HEK293T (cell line): ENCODE measurements at regions not wholly inside any gene's neighbourhood (a gene's known extent, or its start where the extent isn't known, plus 50 kb on each side); places are given as distances from the start of the nearest gene placed in this dataset.

ENCODE experiments used
- HDGF ChIP-seq: fragments of 450-650 bp; IDR thresholded peaks from 2 replicates; pipeline ENCODE4 v1.6.1; 2017; ENCODE audit warnings: antibody characterized with exemption, borderline replicate concordance
- L3MBTL2 ChIP-seq: fragments of 450-650 bp; conservative IDR thresholded peaks from 2 replicates; pipeline ENCODE4 v1.6.1; 2016; ENCODE audit warnings: mild to moderate bottlenecking
- SP1 ChIP-seq: fragments of 450-650 bp; IDR thresholded peaks from 2 replicates; pipeline ENCODE4 v1.6.1; 2017
- TF ChIP-seq, protein P1 (sequence below): fragments of 450-650 bp; IDR thresholded peaks from 2 replicates; pipeline ENCODE4 v1.6.1; 2016

DNA sequence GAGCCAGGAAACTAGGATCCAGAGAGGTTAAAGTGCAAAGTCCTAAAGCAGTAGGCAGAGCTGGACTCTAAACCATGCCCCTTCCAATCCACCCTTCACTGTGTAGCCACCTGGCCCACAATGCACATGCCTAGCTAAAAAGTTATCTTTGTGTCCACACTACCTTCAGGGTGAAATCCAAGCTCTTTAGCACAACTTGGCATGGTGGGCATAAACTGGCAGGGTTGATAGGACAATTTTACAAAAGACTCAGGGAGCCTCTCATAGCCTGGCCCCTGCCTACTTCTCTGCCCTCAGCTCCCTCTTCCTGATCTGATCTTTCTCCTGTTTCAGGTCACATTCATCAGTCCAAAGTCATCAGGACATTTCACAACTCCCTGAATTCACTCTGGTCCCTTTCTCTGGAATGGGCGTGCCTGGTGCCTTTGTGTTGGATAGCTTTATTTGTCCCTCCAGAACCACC is 513.9 kb downstream of the OMA1 start:
- TF ChIP-seq HDGF (no peak), SP1 (no peak), L3MBTL2 (no peak)
- TF ChIP-seq, protein P1, sequence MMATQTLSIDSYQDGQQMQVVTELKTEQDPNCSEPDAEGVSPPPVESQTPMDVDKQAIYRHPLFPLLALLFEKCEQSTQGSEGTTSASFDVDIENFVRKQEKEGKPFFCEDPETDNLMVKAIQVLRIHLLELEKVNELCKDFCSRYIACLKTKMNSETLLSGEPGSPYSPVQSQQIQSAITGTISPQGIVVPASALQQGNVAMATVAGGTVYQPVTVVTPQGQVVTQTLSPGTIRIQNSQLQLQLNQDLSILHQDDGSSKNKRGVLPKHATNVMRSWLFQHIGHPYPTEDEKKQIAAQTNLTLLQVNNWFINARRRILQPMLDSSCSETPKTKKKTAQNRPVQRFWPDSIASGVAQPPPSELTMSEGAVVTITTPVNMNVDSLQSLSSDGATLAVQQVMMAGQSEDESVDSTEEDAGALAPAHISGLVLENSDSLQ = no peak
